ENCODE measurements at regions not wholly inside any gene's neighbourhood (a gene's known extent, or its start where the extent isn't known, plus 50 kb on each side); places are given as distances from the start of the nearest gene placed in this dataset.

- ChIA-PET POLR2A (interaction anchor here (0.8 kb wide), 1 partner anchor 12 kb away, joined by 3 read pairs; no protein-coding TSS in a partner anchor), CTCF (interaction anchor here (0.7 to 1.6 kb wide), 4 partner anchors 8 to 109 kb away, joined by 3 to 4 read pairs (median 3); no protein-coding TSS in a partner anchor), SMC1A (ENCODE audit: uncharacterized antibody, unreplicated experiment) (interaction anchor here (1.2 to 1.7 kb wide), 4 partner anchors 18 to 163 kb away, joined by 3 to 7 read pairs (median 3); no protein-coding TSS in a partner anchor), RAD21 (ENCODE audit: unreplicated experiment) (no interaction called here)
- no peak for ATAC-seq
- Histone ChIP-seq H3K4me1 (ENCODE audit: control insufficient read depth, insufficient read depth, low read length) (no peaks in the 10 kb centered on the region), H2AFZ (ENCODE audit: control insufficient read depth, low read depth, low read length) (no peak overlapping the region), H3K9ac (ENCODE audit: control insufficient read depth, insufficient read depth, low read length) (no peak overlapping the region), H3K27me3 (replicated peaks in 1 of 2; ENCODE audit: control insufficient read depth in 2 of 2, insufficient read depth in 2 of 2, low read length in 1 of 2) (no peaks in the 10 kb centered on the region), H3K27ac (ENCODE audit: control insufficient read depth, insufficient read depth) (no peak overlapping the region), H3K4me2 (ENCODE audit: control insufficient read depth, insufficient read depth) (no peak overlapping the region), H3K79me2 (ENCODE audit: control insufficient read depth, insufficient read depth, low read length) (no peaks in the 10 kb centered on the region), H4K20me1 (ENCODE audit: control insufficient read depth, insufficient read depth) (no peaks in the 10 kb centered on the region), H3K4me3 (no peak overlapping the region), H3K36me3 (ENCODE audit: control insufficient read depth in 2 of 2, insufficient read depth in 2 of 2, low read length in 1 of 2) (no peaks in the 10 kb centered on the region), H3K9me3 (replicated peaks; ENCODE audit: control insufficient read depth, insufficient read depth, low read length) (no peaks in the 10 kb centered on the region)
- FAIRE-seq, result no peak
- 48% methylated on average over 14 of the region's 14 CpGs for WGBS (ENCODE audit: insufficient coverage, insufficient replicate concordance, low lambda C conversion rate, missing lambda C conversion rate)
- TF ChIP-seq PML (IDR thresholded peaks at IDR 0.05; ENCODE audit: low read length) (no peak), ZNF687 (IDR thresholded peaks at IDR 0.05) (peak; percentile 51; the same call in 1 of the 2 replicates)
- TF ChIP-seq, protein P1, sequence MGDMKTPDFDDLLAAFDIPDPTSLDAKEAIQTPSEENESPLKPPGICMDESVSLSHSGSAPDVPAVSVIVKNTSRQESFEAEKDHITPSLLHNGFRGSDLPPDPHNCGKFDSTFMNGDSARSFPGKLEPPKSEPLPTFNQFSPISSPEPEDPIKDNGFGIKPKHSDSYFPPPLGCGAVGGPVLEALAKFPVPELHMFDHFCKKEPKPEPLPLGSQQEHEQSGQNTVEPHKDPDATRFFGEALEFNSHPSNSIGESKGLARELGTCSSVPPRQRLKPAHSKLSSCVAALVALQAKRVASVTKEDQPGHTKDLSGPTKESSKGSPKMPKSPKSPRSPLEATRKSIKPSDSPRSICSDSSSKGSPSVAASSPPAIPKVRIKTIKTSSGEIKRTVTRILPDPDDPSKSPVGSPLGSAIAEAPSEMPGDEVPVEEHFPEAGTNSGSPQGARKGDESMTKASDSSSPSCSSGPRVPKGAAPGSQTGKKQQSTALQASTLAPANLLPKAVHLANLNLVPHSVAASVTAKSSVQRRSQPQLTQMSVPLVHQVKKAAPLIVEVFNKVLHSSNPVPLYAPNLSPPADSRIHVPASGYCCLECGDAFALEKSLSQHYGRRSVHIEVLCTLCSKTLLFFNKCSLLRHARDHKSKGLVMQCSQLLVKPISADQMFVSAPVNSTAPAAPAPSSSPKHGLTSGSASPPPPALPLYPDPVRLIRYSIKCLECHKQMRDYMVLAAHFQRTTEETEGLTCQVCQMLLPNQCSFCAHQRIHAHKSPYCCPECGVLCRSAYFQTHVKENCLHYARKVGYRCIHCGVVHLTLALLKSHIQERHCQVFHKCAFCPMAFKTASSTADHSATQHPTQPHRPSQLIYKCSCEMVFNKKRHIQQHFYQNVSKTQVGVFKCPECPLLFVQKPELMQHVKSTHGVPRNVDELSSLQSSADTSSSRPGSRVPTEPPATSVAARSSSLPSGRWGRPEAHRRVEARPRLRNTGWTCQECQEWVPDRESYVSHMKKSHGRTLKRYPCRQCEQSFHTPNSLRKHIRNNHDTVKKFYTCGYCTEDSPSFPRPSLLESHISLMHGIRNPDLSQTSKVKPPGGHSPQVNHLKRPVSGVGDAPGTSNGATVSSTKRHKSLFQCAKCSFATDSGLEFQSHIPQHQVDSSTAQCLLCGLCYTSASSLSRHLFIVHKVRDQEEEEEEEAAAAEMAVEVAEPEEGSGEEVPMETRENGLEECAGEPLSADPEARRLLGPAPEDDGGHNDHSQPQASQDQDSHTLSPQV (IDR thresholded peaks at IDR 0.05), result peak; percentile 36; the same call in 1 of the 2 replicates
- DNase-seq (ENCODE audit: low read depth, low spot score), result no peak
- BruUV-seq (replicated peaks), result no TSS peak
- in situ Hi-C loops (cut with MboI) (no loop called here), intact Hi-C loops (cut with micrococcal nuclease; ENCODE audit: unreplicated experiment) (no loop called here)
These were observed 67.1 kb upstream of the CLINT1 start for GRCh38 chr5:157925786-157926671.
